ENCODE measurements at regions not wholly inside any gene's neighbourhood (a gene's known extent, or its start where the extent isn't known, plus 50 kb on each side); places are given as distances from the start of the nearest gene placed in this dataset.

DNA sequence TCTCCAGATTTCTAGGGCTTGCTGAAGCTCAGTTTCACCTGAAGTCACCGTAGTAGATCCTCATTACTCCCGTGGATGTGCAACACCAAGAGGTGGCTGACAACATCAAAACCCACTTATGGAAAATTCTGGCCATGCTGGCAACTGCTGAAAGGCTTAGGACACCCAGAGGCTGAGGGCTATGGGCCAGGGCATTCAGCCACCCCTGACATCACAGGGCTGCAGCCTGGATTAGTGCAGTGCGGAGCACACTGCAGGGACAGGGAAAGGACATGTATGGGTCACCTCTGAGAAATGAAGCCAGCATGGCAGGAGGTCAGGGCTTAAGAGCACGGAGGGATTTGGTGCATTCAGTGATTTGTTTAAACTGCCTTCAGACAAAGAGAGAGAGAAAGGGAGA is 300.6 kb downstream of the TDRD15 start:
- no peaks in the 10 kb centered on the region for H3K79me2 ChIP-seq (ENCODE audit: insufficient read depth, low read length)
- no peaks in the 10 kb centered on the region for H3F3A ChIP-seq (ENCODE audit: insufficient read depth)
- H3K36me3 ChIP-seq (ENCODE audit: low read length): no peaks in the 10 kb centered on the region
- no peak overlapping the region for H2AFZ ChIP-seq (ENCODE audit: low read depth, low read length, severe bottlenecking)
- no peaks in the 10 kb centered on the region for H3K27me3 ChIP-seq (ENCODE audit: low read length)
- no peak overlapping the region for H3K4me2 ChIP-seq (ENCODE audit: low read depth, low read length, poor library complexity, severe bottlenecking)
- no peak overlapping the region for H3K9ac ChIP-seq (ENCODE audit: low read length)
- no peak for TF ChIP-seq EZH2phosphoT487 (conservative IDR thresholded peaks at IDR 0.05; ENCODE audit: low read length)
- TF ChIP-seq, protein P1, sequence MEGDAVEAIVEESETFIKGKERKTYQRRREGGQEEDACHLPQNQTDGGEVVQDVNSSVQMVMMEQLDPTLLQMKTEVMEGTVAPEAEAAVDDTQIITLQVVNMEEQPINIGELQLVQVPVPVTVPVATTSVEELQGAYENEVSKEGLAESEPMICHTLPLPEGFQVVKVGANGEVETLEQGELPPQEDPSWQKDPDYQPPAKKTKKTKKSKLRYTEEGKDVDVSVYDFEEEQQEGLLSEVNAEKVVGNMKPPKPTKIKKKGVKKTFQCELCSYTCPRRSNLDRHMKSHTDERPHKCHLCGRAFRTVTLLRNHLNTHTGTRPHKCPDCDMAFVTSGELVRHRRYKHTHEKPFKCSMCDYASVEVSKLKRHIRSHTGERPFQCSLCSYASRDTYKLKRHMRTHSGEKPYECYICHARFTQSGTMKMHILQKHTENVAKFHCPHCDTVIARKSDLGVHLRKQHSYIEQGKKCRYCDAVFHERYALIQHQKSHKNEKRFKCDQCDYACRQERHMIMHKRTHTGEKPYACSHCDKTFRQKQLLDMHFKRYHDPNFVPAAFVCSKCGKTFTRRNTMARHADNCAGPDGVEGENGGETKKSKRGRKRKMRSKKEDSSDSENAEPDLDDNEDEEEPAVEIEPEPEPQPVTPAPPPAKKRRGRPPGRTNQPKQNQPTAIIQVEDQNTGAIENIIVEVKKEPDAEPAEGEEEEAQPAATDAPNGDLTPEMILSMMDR (IDR thresholded peaks at IDR 0.05; ENCODE audit: insufficient read depth, low read length, poor library complexity, severe bottlenecking): no peak
- H3K9me3 ChIP-seq (ENCODE audit: insufficient read depth, low read length): no peaks in the 10 kb centered on the region
- H3K4me3 ChIP-seq (ENCODE audit: insufficient read depth, low read length, poor library complexity, severe bottlenecking): no peak overlapping the region
- no peak overlapping the region for H3K27ac ChIP-seq (ENCODE audit: low read depth, low read length)
- no peaks in the 10 kb centered on the region for H4K20me1 ChIP-seq (ENCODE audit: low read depth, low read length)
- H3K9me2 ChIP-seq (replicated peaks; ENCODE audit: insufficient read depth, low read length): no peaks in the 10 kb centered on the region

DNA sequence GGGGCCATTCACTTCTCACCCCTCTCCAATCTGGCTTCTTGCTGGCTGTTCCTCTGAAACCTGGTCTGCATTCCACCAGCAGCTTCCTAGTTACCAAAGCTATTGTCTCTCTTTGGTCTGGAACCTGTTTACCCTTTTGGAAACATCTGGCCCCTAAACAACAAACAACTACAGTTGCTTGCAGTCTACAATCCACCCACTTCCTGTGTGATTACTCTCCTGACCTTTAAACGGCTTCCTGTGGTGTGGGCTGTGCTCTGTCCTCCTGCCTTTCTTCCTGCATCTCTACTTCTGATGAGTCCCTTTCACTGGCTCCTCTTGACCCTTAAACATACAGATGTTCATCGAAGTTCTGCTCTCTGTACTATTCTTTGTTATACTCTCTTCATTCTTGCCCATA is 303.8 kb downstream of the TDRD15 start:
- H3K4me3 ChIP-seq (ENCODE audit: insufficient read depth, low read length, poor library complexity, severe bottlenecking): no peak overlapping the region
- H3F3A ChIP-seq (ENCODE audit: insufficient read depth): no peaks in the 10 kb centered on the region
- no peaks in the 10 kb centered on the region for H4K20me1 ChIP-seq (ENCODE audit: low read depth, low read length)
- H3K9me2 ChIP-seq (replicated peaks; ENCODE audit: insufficient read depth, low read length): no peaks in the 10 kb centered on the region
- H3K27me3 ChIP-seq (ENCODE audit: low read length): no peaks in the 10 kb centered on the region
- H3K9ac ChIP-seq (ENCODE audit: low read length): no peak overlapping the region
- H3K9me3 ChIP-seq (ENCODE audit: insufficient read depth, low read length): no peaks in the 10 kb centered on the region
- no peaks in the 10 kb centered on the region for H3K36me3 ChIP-seq (ENCODE audit: low read length)
- H2AFZ ChIP-seq (ENCODE audit: low read depth, low read length, severe bottlenecking): no peak overlapping the region
- no peak overlapping the region for H3K4me2 ChIP-seq (ENCODE audit: low read depth, low read length, poor library complexity, severe bottlenecking)
- TF ChIP-seq, protein P1 (IDR thresholded peaks at IDR 0.05; ENCODE audit: insufficient read depth, low read length, poor library complexity, severe bottlenecking): no peak
- TF ChIP-seq EZH2phosphoT487 (conservative IDR thresholded peaks at IDR 0.05; ENCODE audit: low read length): no peak
- no peaks in the 10 kb centered on the region for H3K79me2 ChIP-seq (ENCODE audit: insufficient read depth, low read length)
- no peak overlapping the region for H3K27ac ChIP-seq (ENCODE audit: low read depth, low read length)

DNA sequence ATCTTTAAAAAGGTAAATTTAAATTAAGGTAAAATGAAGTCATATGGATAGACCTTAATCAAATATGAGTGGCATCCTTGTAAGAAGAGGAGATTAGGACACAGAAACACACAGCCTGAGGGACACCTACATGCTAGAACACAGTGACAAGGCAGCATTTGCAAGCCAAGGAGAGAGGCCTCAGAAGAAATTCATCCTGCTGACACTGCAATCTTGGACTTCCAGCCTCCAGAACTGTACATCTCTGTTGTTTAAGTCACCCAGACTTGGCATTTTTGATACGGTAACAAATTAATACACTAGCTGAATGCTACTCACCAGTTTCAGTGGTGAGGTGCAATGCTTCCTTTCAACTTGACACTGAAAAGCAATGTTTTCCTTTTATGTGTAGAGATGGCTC is 305.0 kb downstream of the TDRD15 start:
- Histone ChIP-seq H3K27ac (ENCODE audit: low read depth, low read length) (no peak overlapping the region), H4K20me1 (ENCODE audit: low read depth, low read length) (no peaks in the 10 kb centered on the region), H3F3A (ENCODE audit: insufficient read depth) (no peaks in the 10 kb centered on the region), H3K4me3 (ENCODE audit: insufficient read depth, low read length, poor library complexity, severe bottlenecking) (no peak overlapping the region), H3K9ac (ENCODE audit: low read length) (no peak overlapping the region), H3K36me3 (ENCODE audit: low read length) (no peaks in the 10 kb centered on the region), H3K27me3 (ENCODE audit: low read length) (no peaks in the 10 kb centered on the region), H3K9me2 (replicated peaks; ENCODE audit: insufficient read depth, low read length) (no peaks in the 10 kb centered on the region), H3K4me2 (ENCODE audit: low read depth, low read length, poor library complexity, severe bottlenecking) (no peak overlapping the region), H3K79me2 (ENCODE audit: insufficient read depth, low read length) (no peaks in the 10 kb centered on the region), H2AFZ (ENCODE audit: low read depth, low read length, severe bottlenecking) (no peak overlapping the region), H3K9me3 (ENCODE audit: insufficient read depth, low read length) (no peaks in the 10 kb centered on the region)
- no peak for TF ChIP-seq EZH2phosphoT487 (conservative IDR thresholded peaks at IDR 0.05; ENCODE audit: low read length)
- TF ChIP-seq, protein P1 (IDR thresholded peaks at IDR 0.05; ENCODE audit: insufficient read depth, low read length, poor library complexity, severe bottlenecking): no peak
